HCT116 (cell line): ENCODE measurements at regions not wholly inside any gene's neighbourhood (a gene's known extent, or its start where the extent isn't known, plus 50 kb on each side); places are given as distances from the start of the nearest gene placed in this dataset.

Experiments
- ATAC-seq: fragments of 200-7000 bp; cut with Tn5 transposase; 2 replicates; pipeline ENCODE4 v1.9.1; 2020; ENCODE audit warnings: mild to moderate bottlenecking, moderate library complexity
- BruUV-seq: library from RNA; stranded (reverse); fragments of 400-500 nt; replicated peaks from 2 replicates; lab custom pipeline; 2021; lab: Mats Ljungman, UMichigan
- CTCF ChIA-PET: fragments of 300-600 bp; sonication (Branson Sonifier 250); formaldehyde crosslinking; loops from one replicate; lab custom pipeline; 2021; ENCODE audit warnings: antibody characterized with exemption; lab: Charles Lee
- POLR2A ChIA-PET: fragments of 300-600, 350-600 bp; sonication (Branson Sonifier 250); formaldehyde crosslinking; loops from one replicate; lab custom pipeline; 2021; ENCODE audit warnings: antibody characterized with exemption; lab: Charles Lee
- RAD21 ChIA-PET, 2 experiments: fragments of 300-600 bp; sonication (Branson Sonifier 250); formaldehyde crosslinking; loops; one replicate each; lab custom pipeline; 2023; ENCODE audit warnings: low total read pairs in 2 of 2; ENCODE audit not compliant: uncharacterized antibody in 2 of 2, unreplicated experiment in 2 of 2, low non-redundant PET in 1 of 2; lab: Charles Lee
- DNase-seq: peaks from one replicate; pipeline ENCODE4 v3.0.0-alpha.2; 2010; ENCODE audit warnings: low read depth, low spot score
- H2AFZ ChIP-seq: fragments of 200-600 bp; shearing (Covaris generic), sonication (generic); 2 replicates; pipeline ENCODE4 v1.6.1; 2017; ENCODE audit warnings: low read depth, mixed run types, mixed read lengths, antibody characterized with exemption, low read length; ENCODE audit not compliant: poor library complexity, severe bottlenecking
- H3K27ac ChIP-seq: 2 replicates; pipeline ENCODE4 v1.5.1; 2012; ENCODE audit warnings: low read depth, low read length
- H3K27me3 ChIP-seq: fragments of 200-600 bp; sonication (generic); 2 replicates; pipeline ENCODE4 v1.6.1; 2016; ENCODE audit warnings: mixed run types, low read length, mixed read lengths; ENCODE audit not compliant: insufficient read depth
- H3K36me3 ChIP-seq, 2 experiments: fragments of 200-500 bp in 1 of 2; fragments of 200-600 bp in 1 of 2; sonication (Bioruptor generic) in 1 of 2; sonication (generic) in 1 of 2; 2 replicates each; pipeline versions ENCODE4 v1.5.1 to v1.6.1; 2014 to 2016; ENCODE audit warnings: low read length in 2 of 2, inconsistent platforms in 1 of 2, mixed read lengths in 1 of 2, mixed run types in 1 of 2; ENCODE audit not compliant: insufficient read depth in 2 of 2, control insufficient read depth in 1 of 2
- H3K4me1 ChIP-seq, 2 experiments: fragments of 200-600 bp in 1 of 2; sonication (generic) in 1 of 2; 2 replicates each; pipeline versions ENCODE4 v1.5.1 to v1.6.1; 2012 to 2017; ENCODE audit warnings: low read length in 2 of 2, inconsistent platforms in 1 of 2, mild to moderate bottlenecking in 1 of 2, mixed read lengths in 1 of 2, mixed run types in 1 of 2, moderate library complexity in 1 of 2; ENCODE audit not compliant: insufficient read depth in 2 of 2, control insufficient read depth in 1 of 2
- H3K4me2 ChIP-seq: fragments of 200-600 bp; sonication (generic); 2 replicates; pipeline ENCODE4 v1.6.1; 2017; ENCODE audit warnings: mixed run types, low read length, mixed read lengths
- H3K4me3 ChIP-seq, 2 experiments: fragments of 200-600 bp in 1 of 2; sonication (generic) in 1 of 2; replicated peaks in 1 of 2; 2 replicates each; pipeline ENCODE4 v1.5.1; 2011 to 2016; ENCODE audit warnings: low read length in 2 of 2, control low read depth in 1 of 2, low read depth in 1 of 2, mild to moderate bottlenecking in 1 of 2, mixed read lengths in 1 of 2, mixed run types in 1 of 2
- H3K79me2 ChIP-seq: fragments of 200-600 bp; sonication (generic); 2 replicates; pipeline ENCODE4 v1.6.1; 2017; ENCODE audit warnings: mild to moderate bottlenecking, mixed run types, low read length, moderate library complexity, mixed read lengths; ENCODE audit not compliant: insufficient read depth
- H3K9ac ChIP-seq: fragments of 200-600 bp; sonication (generic); 2 replicates; pipeline ENCODE4 v1.6.1; 2016; ENCODE audit warnings: low read length, mixed read lengths
- H3K9me2 ChIP-seq: fragments of 200-600 bp; sonication (generic), shearing (Covaris generic); 2 replicates; pipeline ENCODE4 v1.6.1; 2017; ENCODE audit warnings: mixed run types, mild to moderate bottlenecking, moderate library complexity; ENCODE audit not compliant: insufficient read depth
- H3K9me3 ChIP-seq, 2 experiments: fragments of 200-500 bp in 1 of 2; fragments of 200-600 bp in 1 of 2; sonication (Bioruptor generic) in 1 of 2; sonication (generic) in 1 of 2; 2 replicates each; pipeline ENCODE4 v1.6.1; 2014 to 2017; ENCODE audit warnings: low read length in 2 of 2, mixed read lengths in 2 of 2, inconsistent platforms in 1 of 2, low read depth in 1 of 2, mild to moderate bottlenecking in 1 of 2, mixed run types in 1 of 2, moderate library complexity in 1 of 2; ENCODE audit not compliant: control insufficient read depth in 1 of 2, insufficient read depth in 1 of 2
- H4K20me1 ChIP-seq: fragments of 200-600 bp; sonication (generic), shearing (Covaris generic); 2 replicates; pipeline ENCODE4 v1.6.1; 2017; ENCODE audit warnings: mixed run types, mild to moderate bottlenecking, moderate library complexity; ENCODE audit not compliant: insufficient read depth
- CBX3 ChIP-seq: IDR thresholded peaks from 2 replicates; pipeline ENCODE4 v1.6.1; 2012; ENCODE audit warnings: low read depth
- CEBPB ChIP-seq: IDR thresholded peaks from 2 replicates; pipeline ENCODE4 v1.6.1; 2012; ENCODE audit warnings: low read depth
- EGR1 ChIP-seq: IDR thresholded peaks from 2 replicates; pipeline ENCODE4 v1.6.1; 2012; ENCODE audit warnings: low read depth
- EZH2phosphoT487 ChIP-seq: fragments of 200-600 bp; IDR thresholded peaks from 2 replicates; pipeline ENCODE4 v1.6.1; 2018; ENCODE audit warnings: antibody characterized with exemption, borderline replicate concordance
- JUND ChIP-seq: IDR thresholded peaks from 2 replicates; pipeline ENCODE4 v1.6.1; 2012
- POLR2AphosphoS5 ChIP-seq: IDR thresholded peaks from 2 replicates; pipeline ENCODE4 v1.6.1; 2011; ENCODE audit warnings: mild to moderate bottlenecking, low read depth, low read length, moderate library complexity
- RAD21 ChIP-seq: IDR thresholded peaks from 2 replicates; pipeline ENCODE4 v1.6.1; 2012; ENCODE audit warnings: low read depth, mild to moderate bottlenecking
- SIN3A ChIP-seq: IDR thresholded peaks from 2 replicates; pipeline ENCODE4 v1.6.1; 2012; ENCODE audit warnings: low read depth
- SP1 ChIP-seq: IDR thresholded peaks from 2 replicates; pipeline ENCODE4 v1.6.1; 2012; ENCODE audit warnings: low read depth
- SRF ChIP-seq: IDR thresholded peaks from 2 replicates; pipeline ENCODE4 v1.6.1; 2012; ENCODE audit warnings: low read depth
- ZFX ChIP-seq: fragments of 450-650 bp; IDR thresholded peaks from 2 replicates; pipeline ENCODE4 v1.6.1; 2017
- ZNF274 ChIP-seq: fragments of 200-500 bp; sonication (Bioruptor generic); IDR thresholded peaks from 2 replicates; pipeline ENCODE4 v1.6.1; 2014; ENCODE audit warnings: mild to moderate bottlenecking, low read depth, low read length, inconsistent platforms
- intact Hi-C: fragments of 100-400 bp; cut with micrococcal nuclease; formaldehyde crosslinking; loops from 2 replicates; pipeline ENCODE4 v1.10.0; 2022
- TF ChIP-seq, protein P1 (sequence below): IDR thresholded peaks from 2 replicates; pipeline ENCODE4 v1.6.1; 2012; ENCODE audit warnings: low read depth
- TF ChIP-seq, protein P2 (sequence below): IDR thresholded peaks from 2 replicates; pipeline ENCODE4 v1.6.1; 2012
- TF ChIP-seq, protein P3 (sequence below), 3 experiments: fragments of 200-600 bp in 1 of 3; sonication (generic) in 1 of 3; IDR thresholded peaks in 2 of 3; conservative IDR thresholded peaks in 1 of 3; 2 replicates each; pipeline ENCODE4 v1.5.1; 2012 to 2017; ENCODE audit warnings: low read depth in 2 of 3, low read length in 2 of 3, antibody characterized with exemption in 1 of 3, borderline replicate concordance in 1 of 3, control low read depth in 1 of 3, mild to moderate bottlenecking in 1 of 3, mixed read lengths in 1 of 3, mixed run types in 1 of 3, moderate library complexity in 1 of 3; ENCODE audit not compliant: insufficient read depth in 1 of 3

DNA sequence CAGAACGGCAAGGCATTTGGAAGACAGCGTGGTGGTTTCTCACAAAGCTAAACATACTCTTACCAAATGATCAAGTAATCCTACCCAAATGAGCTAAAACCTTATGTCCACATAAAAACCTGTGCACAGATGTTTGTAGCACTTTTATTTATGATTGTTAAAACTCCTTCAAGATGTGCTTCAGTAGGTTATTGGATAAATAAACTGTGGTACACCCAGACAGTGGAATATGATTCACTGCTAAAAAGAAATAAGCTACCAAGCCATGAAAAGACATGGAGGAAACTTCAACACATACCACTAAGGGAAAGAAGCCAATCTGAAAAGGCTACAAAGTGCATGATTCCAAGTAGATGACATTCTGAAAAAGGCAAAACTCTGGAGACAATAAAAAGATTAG, 94.2 kb downstream of the FOXD1 start:
- no peaks in the 10 kb centered on the region for H3K79me2 ChIP-seq
- ATAC-seq (no peak), DNase-seq (no peak)
- H3K27ac ChIP-seq, result no peak overlapping the region
- no peaks in the 10 kb centered on the region for H4K20me1 ChIP-seq
- intact Hi-C loops, result no loop called here
- no peaks in the 10 kb centered on the region for H3K36me3 ChIP-seq
- H3K27me3 ChIP-seq, result no peaks in the 10 kb centered on the region
- POLR2A ChIA-PET, result no interaction called here
- H2AFZ ChIP-seq, result no peak overlapping the region
- no peak overlapping the region for H3K4me3 ChIP-seq
- RAD21 ChIA-PET, result no interaction called here
- CTCF ChIA-PET, result no interaction called here
- H3K9me2 ChIP-seq, result no peaks in the 10 kb centered on the region; the same call in 1 of the 2 replicates
- H3K4me2 ChIP-seq, result no peak overlapping the region
- H3K9ac ChIP-seq, result no peak overlapping the region
- TF ChIP-seq SIN3A (no peak), CBX3 (no peak), ZFX (no peak), EGR1 (no peak)
- TF ChIP-seq, protein P1, sequence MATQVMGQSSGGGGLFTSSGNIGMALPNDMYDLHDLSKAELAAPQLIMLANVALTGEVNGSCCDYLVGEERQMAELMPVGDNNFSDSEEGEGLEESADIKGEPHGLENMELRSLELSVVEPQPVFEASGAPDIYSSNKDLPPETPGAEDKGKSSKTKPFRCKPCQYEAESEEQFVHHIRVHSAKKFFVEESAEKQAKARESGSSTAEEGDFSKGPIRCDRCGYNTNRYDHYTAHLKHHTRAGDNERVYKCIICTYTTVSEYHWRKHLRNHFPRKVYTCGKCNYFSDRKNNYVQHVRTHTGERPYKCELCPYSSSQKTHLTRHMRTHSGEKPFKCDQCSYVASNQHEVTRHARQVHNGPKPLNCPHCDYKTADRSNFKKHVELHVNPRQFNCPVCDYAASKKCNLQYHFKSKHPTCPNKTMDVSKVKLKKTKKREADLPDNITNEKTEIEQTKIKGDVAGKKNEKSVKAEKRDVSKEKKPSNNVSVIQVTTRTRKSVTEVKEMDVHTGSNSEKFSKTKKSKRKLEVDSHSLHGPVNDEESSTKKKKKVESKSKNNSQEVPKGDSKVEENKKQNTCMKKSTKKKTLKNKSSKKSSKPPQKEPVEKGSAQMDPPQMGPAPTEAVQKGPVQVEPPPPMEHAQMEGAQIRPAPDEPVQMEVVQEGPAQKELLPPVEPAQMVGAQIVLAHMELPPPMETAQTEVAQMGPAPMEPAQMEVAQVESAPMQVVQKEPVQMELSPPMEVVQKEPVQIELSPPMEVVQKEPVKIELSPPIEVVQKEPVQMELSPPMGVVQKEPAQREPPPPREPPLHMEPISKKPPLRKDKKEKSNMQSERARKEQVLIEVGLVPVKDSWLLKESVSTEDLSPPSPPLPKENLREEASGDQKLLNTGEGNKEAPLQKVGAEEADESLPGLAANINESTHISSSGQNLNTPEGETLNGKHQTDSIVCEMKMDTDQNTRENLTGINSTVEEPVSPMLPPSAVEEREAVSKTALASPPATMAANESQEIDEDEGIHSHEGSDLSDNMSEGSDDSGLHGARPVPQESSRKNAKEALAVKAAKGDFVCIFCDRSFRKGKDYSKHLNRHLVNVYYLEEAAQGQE, result no peak
- TF ChIP-seq, protein P2, sequence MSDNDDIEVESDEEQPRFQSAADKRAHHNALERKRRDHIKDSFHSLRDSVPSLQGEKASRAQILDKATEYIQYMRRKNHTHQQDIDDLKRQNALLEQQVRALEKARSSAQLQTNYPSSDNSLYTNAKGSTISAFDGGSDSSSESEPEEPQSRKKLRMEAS, result no peak
- H3K9me3 ChIP-seq, result no peaks in the 10 kb centered on the region
- no peaks in the 10 kb centered on the region for H3K4me1 ChIP-seq
- no TSS peak for BruUV-seq

DNA sequence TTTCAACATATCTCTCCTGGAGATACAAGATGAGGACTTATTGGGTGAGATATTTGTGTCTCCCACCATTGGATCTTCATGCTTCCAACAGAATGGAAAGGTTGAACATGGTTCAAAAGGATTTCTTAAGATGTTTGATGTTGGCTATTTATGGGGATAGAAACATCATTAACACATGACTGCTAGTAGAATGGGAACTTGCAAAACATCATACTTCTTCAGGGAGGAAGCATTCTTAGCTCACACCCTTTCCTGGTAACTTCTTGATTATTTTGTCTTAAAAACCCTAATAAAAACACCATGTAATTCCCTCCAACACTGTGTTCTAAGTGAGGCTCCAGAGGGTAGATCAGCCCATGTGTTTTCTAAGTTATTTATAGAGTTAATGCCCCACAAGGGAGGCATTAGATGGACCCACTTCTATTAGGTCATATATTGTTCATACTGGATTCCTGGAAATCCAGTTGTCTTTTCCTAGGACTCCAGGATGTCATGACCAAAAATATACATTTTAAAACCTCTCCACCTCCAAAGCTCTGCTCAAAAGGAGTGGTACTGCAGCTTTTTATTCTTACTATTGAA, 95.8 kb downstream of the FOXD1 start:
- intact Hi-C loops, result no loop called here
- ATAC-seq (no peak), DNase-seq (no peak)
- ChIA-PET CTCF (no interaction called here), POLR2A (no interaction called here), RAD21 (no interaction called here)
- H3K79me2 ChIP-seq, result no peaks in the 10 kb centered on the region
- no peaks in the 10 kb centered on the region for H3K36me3 ChIP-seq
- no peaks in the 10 kb centered on the region for H3K27me3 ChIP-seq
- H2AFZ ChIP-seq, result no peak overlapping the region
- H3K4me2 ChIP-seq, result no peak overlapping the region
- no TSS peak for BruUV-seq
- no peak overlapping the region for H3K4me3 ChIP-seq
- no peak overlapping the region for H3K27ac ChIP-seq
- no peak overlapping the region for H3K9ac ChIP-seq
- H3K9me2 ChIP-seq, result no peaks in the 10 kb centered on the region
- no peaks in the 10 kb centered on the region for H3K4me1 ChIP-seq
- no peaks in the 10 kb centered on the region for H4K20me1 ChIP-seq
- peaks cover 0 to 5% of the 10 kb centered on the region in 2 experiments; a peak in 1 of 4 replicates for H3K9me3 ChIP-seq
- no peak for TF ChIP-seq CBX3
- TF ChIP-seq ZNF274, result no peak
- TF ChIP-seq JUND, result no peak
- no peak for TF ChIP-seq EGR1
- no peak for TF ChIP-seq RAD21
- TF ChIP-seq EZH2phosphoT487, result no peak
- no peak for TF ChIP-seq ZFX
- TF ChIP-seq POLR2AphosphoS5, result no peak
- no peak for TF ChIP-seq CEBPB
- TF ChIP-seq, protein P3, sequence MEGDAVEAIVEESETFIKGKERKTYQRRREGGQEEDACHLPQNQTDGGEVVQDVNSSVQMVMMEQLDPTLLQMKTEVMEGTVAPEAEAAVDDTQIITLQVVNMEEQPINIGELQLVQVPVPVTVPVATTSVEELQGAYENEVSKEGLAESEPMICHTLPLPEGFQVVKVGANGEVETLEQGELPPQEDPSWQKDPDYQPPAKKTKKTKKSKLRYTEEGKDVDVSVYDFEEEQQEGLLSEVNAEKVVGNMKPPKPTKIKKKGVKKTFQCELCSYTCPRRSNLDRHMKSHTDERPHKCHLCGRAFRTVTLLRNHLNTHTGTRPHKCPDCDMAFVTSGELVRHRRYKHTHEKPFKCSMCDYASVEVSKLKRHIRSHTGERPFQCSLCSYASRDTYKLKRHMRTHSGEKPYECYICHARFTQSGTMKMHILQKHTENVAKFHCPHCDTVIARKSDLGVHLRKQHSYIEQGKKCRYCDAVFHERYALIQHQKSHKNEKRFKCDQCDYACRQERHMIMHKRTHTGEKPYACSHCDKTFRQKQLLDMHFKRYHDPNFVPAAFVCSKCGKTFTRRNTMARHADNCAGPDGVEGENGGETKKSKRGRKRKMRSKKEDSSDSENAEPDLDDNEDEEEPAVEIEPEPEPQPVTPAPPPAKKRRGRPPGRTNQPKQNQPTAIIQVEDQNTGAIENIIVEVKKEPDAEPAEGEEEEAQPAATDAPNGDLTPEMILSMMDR (IDR thresholded peaks at IDR 0.05 in 2 of 3, conservative IDR thresholded peaks at IDR 0.05 in 1 of 3; ENCODE audit: borderline replicate concordance in 1 of 3, insufficient read depth in 1 of 3, low read depth in 2 of 3, low read length in 2 of 3), result no peak
- TF ChIP-seq SIN3A, result no peak
- TF ChIP-seq SRF, result no peak
- no peak for TF ChIP-seq SP1
